NK-92 (cell line): ENCODE measurements at regions not wholly inside any gene's neighbourhood (a gene's known extent, or its start where the extent isn't known, plus 50 kb on each side); places are given as distances from the start of the nearest gene placed in this dataset.

Source experiments
- DNase-seq: peaks from one replicate; lab custom pipeline; 2025; ENCODE audit not compliant: unreplicated experiment; lab: John Stamatoyannopoulos, UW

- DNase-seq, result no peak
Observed at GRCh38 chr20:4560667-4561066, 125.6 kb upstream of the PRNP start.

GRCh38 chr20:4559906-4560305 is 126.3 kb upstream of the PRNP start:
- no peak for DNase-seq

DNA sequence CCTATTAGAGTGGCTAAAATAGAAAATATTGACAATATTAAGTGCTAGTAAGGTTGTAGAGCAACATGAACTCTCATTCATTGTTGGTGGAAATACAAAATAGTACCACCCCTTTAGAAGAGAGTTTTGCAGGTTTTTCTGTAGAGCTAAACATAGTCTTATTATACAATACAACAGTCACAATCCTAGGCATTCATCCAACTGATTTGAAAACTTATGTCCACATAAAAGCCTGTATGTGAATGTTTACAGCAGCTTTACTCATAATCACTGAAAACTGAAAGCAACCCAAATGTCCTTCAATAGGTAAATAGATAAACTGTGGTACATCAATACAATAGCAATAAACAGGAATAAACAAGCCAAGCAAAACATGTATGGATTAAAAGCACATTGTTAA is 127.2 kb upstream of the PRNP start:
- DNase-seq, result no peak

- DNase-seq, result no peak
Observed at GRCh38 chr20:4556781-4557180, 129.5 kb upstream of the PRNP start.

GRCh38 chr20:4555188-4555890 is 130.9 kb upstream of the PRNP start:
- DNase-seq, result no peak

- DNase-seq, result no peak
Observed at GRCh38 chr20:4554346-4554745, 131.9 kb upstream of the PRNP start.

GRCh38 chr20:4552075-4552640 is 134.1 kb upstream of the PRNP start:
- no peak for DNase-seq

GRCh38 chr20:4550740-4551139 is 135.5 kb upstream of the PRNP start:
- DNase-seq, result no peak

- no peak for DNase-seq
Observed at GRCh38 chr20:4549711-4550259, 136.5 kb upstream of the PRNP start.

GRCh38 chr20:4548552-4548951 is 137.7 kb upstream of the PRNP start:
- no peak for DNase-seq

GRCh38 chr20:4546786-4547185 is 139.5 kb upstream of the PRNP start:
- no peak for DNase-seq

DNA sequence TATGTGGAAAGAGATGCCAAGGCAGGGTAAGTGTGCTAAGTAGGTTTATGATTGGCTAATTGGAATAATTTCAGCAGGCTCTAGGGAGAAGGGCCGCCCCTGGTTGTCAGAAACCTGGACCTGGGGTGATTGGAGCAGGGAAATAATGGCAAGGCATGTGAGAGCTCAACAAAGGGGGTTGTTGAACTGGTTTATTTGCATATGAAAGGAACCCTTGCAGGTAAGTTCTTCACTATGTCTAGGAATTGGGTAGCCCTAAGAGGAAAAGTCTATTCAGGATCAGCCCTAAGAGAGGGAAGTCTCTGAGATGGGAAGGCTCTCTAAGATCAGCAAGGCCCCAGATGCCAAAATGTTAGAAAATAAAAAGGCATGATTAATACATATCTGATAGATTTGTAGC is 139.9 kb upstream of the PRNP start:
- no peak for DNase-seq

- no peak for DNase-seq
Observed at GRCh38 chr20:4545526-4545925, 140.7 kb upstream of the PRNP start.

DNA sequence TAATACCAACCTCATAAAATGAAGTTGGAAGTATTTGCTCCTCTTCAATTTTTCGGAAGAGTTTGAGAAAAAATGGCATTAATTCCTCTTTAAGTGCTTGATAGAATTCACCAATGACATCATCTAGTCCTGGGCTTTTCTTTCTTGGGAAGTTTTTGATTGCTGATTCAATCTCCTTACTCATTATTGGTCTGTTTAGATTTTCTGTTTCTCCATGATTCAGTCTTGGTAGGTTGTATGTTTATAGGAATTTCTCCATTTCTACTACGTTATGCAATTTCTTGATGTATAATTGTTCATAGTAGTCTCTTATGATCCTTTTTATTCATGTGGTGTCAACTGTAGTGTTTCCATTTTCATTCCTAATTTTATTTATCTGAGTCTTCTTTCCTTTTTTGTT is 141.5 kb upstream of the PRNP start:
- no peak for DNase-seq

- no peak for DNase-seq
Observed at GRCh38 chr20:4542270-4542669, 144.0 kb upstream of the PRNP start.

- DNase-seq, result no peak
Observed at GRCh38 chr20:4534315-4534714, 151.9 kb upstream of the PRNP start.

DNA sequence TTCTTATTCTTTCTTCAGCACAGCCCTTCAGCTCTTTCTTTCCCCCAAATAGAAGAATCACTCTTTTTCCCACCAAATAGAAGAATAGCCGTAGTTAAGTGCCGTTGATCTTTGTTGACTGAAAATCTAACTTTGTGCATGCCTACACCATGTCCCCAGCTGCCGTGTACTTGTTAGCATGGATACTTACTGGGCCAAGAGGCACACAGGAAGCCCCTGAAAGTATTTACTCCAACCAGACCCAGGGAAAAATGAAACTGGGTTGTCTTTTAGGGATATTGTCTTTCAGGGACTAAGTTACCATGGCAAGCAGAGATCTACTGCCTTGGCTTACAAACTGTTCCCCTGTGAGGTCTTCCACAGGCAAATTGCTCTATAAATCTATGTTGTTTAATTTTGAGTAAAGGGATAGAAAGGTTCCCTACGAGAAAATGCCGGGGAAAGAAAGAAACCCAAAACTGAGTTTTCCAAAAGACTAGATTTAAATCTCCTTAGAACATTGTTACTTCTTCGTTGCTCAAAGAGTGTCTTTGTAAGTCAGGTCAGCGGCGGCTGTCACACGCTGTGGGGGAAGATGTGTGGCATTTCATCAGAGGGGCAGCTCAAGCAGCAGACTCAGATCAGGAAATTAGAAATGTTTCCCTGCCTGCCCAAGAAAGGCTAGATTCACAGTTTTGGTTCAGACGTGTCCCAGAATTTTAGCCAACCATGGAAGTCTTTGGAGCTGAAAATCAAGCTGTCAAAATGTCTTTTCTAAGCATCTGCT is 152.7 kb upstream of the PRNP start:
- no peak for DNase-seq

DNA sequence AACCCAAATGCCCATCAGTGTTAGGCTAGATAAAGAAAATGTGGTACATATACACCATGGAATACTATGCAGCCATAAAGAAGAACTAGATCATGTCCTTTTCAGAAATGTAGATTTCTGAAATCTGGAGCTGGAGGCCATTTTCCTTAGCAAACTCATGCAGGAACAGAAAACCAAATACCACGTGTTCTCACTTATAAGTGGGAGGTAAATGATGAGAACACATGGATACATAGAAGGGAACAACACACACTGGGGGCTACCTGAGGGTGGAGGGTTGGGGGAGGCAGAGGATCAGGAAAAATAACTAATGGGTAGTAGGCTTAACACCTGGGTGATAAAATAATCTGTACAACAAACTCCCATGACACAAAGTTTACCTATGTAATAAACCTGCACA is 153.5 kb upstream of the PRNP start:
- no peak for DNase-seq

DNA sequence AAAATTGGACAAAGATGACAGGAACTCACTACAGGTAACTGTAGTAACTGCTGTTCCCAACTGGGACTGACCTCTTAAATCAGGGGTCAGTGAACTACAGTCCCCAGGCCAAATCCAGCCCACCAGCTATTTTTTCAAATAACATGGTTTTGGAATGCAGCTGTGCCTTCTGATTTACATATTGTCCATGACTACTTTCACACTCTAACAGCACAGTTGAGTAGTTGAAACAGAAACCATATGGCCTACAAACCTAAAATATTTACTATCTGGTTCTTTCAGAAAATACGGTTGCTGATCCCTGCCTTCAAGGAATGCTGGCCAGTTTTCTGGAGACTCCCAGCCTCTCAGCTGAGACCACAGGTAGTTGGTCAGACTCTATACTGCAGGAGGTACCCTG is 161.5 kb upstream of the PRNP start:
- DNase-seq, result no peak

DNA sequence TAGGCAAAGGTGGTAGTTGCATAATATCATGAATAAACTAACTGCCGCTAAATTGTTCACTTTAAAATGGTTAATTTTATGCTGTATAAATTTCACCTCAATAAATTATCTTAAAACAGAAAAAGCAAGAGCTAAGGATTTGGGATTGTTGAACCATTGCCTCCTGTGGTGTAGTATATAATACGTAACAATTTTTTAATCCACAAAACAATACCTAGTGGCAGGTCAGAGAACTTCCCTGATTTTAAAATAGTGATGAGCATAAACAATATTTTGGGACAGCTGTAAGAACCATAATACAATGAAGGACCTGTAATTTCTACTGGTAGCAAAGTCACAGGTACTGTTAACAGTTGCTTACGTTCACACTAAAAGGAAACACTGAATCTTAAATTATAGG is 161.9 kb upstream of the PRNP start:
- DNase-seq, result no peak

- DNase-seq, result no peak
Observed at GRCh38 chr20:4522310-4522709, 163.9 kb upstream of the PRNP start.
